Right lobe of liver (tissue), 4 donors: ENCODE measurements at regions not wholly inside any gene's neighbourhood (a gene's known extent, or its start where the extent isn't known, plus 50 kb on each side); places are given as distances from the start of the nearest gene placed in this dataset.

Experiments used
- CTCF ChIP-seq, 4 donors: fragments of 200-600 bp in 3 of 4; fragments of 450-650 bp in 1 of 4; IDR thresholded peaks; one replicate each; pipeline versions ENCODE4 v1.5.1 to v1.8.0; 2016 to 2022; ENCODE audit warnings: antibody characterized with exemption in 4 of 4, mild to moderate bottlenecking in 2 of 4
- POLR2A ChIP-seq: fragments of 450-650 bp; IDR thresholded peaks from one replicate; pipeline ENCODE4 v1.6.1; 2017; ENCODE audit warnings: antibody characterized with exemption, mild to moderate bottlenecking
- donor health status: DM: no; HTN: no; CAD: no.
- donor health status: DM: no; HTN: no; CAD: no.
- donor health status: DM: no; HTN: yes; CAD: no.

GRCh38 chr5:67487862-67488261, 291.3 kb upstream of the CD180 start:
- no peak for TF ChIP-seq CTCF (IDR thresholded peaks at IDR 0.05)
- no peak for TF ChIP-seq POLR2A
